Heart left ventricle (tissue), 13 donors: ENCODE measurements at regions not wholly inside any gene's neighbourhood (a gene's known extent, or its start where the extent isn't known, plus 50 kb on each side); places are given as distances from the start of the nearest gene placed in this dataset.

Source experiments
- POLR2A ChIP-seq, 2 donors: fragments of 450-650 bp; IDR thresholded peaks; one replicate each; pipeline ENCODE4 v1.6.1; 2017; ENCODE audit warnings: antibody characterized with exemption in 2 of 2, mild to moderate bottlenecking in 2 of 2, moderate library complexity in 2 of 2
- TF ChIP-seq, protein P1 (sequence below), 12 donors: fragments of 200-600 bp; sonication (generic) in 4 of 12; IDR thresholded peaks; one replicate each; pipeline versions ENCODE4 v1.5.0 to v1.8.0; 2018 to 2022; ENCODE audit warnings: antibody characterized with exemption in 12 of 12, mild to moderate bottlenecking in 5 of 12
- donor health status: ischemic (EF 13 %, LVEDD 7.1; RV severe dilation, severe dysfunction).
- donor health status: DM: no; HTN: yes; CAD: no.
- donor health status: DM: no; HTN: no; CAD: no.
- donor health status: ischemic (EF 25% LVEDD 6.9; RV normal size, moderate dysfunction).
- donor health status: ischemic (EF 25% LVEDD 5.7; RV mildly dilated, moderate dysfunction).
- donor health status: ischemic (EF 35%, LVEDD 5.7; RV mildly dilated, moderate dysfunction).
- donor health status: nonischemic (EF 11% LVEDD 7.7; RV severe dilation, severe dysfunction).
- donor health status: DM: yes; HTN: yes; CAD: no.
- donor health status: PGD.
- donor health status: ischemic (EF 29% LVEDD 5.4; RV normal size, mild dysfunction).
- donor health status: nonischemic (EF 23%, LVEDD 6.1; RV moderate dilation, normal function).

DNA sequence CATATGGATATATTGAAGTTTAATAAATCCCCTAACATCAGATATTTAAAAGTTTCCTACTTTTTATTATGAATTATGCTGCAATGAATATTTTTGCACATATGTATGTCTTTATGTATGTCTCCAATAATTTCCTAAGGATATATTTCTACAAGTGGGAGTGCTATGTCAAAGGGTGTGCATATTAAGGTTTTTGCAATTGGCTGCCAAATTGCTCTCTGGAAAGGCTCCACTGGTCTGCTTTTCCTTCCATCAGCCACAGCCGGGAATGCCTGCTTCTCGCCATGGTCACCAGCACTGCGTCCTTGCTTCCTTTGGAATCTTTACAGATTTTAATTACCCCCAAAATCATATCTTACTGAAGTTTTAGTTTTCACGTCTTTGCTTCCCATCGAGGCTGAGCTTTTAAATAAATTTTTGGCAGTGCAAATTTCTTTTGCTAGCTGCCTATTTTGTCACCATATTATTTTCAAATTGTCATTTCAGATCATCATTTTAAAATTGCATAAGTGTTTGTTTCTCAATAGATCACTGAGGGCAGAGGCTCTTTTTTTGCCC lies 221.7 kb downstream of the SNX19 start:
- TF ChIP-seq, protein P1, sequence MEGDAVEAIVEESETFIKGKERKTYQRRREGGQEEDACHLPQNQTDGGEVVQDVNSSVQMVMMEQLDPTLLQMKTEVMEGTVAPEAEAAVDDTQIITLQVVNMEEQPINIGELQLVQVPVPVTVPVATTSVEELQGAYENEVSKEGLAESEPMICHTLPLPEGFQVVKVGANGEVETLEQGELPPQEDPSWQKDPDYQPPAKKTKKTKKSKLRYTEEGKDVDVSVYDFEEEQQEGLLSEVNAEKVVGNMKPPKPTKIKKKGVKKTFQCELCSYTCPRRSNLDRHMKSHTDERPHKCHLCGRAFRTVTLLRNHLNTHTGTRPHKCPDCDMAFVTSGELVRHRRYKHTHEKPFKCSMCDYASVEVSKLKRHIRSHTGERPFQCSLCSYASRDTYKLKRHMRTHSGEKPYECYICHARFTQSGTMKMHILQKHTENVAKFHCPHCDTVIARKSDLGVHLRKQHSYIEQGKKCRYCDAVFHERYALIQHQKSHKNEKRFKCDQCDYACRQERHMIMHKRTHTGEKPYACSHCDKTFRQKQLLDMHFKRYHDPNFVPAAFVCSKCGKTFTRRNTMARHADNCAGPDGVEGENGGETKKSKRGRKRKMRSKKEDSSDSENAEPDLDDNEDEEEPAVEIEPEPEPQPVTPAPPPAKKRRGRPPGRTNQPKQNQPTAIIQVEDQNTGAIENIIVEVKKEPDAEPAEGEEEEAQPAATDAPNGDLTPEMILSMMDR (IDR thresholded peaks at IDR 0.05), result no peak
- TF ChIP-seq POLR2A (IDR thresholded peaks at IDR 0.05), result no peak
